ENCODE measurements at regions not wholly inside any gene's neighbourhood (a gene's known extent, or its start where the extent isn't known, plus 50 kb on each side); places are given as distances from the start of the nearest gene placed in this dataset.

DNA sequence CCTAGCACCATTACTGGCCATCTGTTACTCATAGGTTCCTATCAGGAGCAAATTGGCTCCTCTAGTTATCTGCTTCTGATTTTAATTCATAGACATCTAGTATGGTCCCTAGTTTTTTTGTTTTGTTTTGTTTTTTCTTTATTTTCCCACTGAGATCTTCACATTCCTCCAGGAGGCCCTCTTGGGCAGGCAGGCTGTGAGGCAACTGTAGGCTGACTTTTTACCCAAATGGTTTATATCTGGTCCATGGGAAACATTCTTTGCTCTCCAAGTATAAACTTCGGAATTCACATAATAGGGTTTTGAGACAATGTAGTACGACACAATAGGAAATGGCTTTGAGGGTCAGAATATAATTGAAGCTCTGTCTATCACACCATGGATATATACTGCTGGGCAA is 250.9 kb upstream of the DAB2 start:
- Mint-ChIP-seq H3K4me1 (ENCODE audit: low read depth) (no peaks in the 10 kb centered on the region), H3K9me3 (ENCODE audit: insufficient read depth) (no peaks in the 10 kb centered on the region), H3K27me3 (ENCODE audit: low read depth) (peaks cover 30% of the 10 kb centered on the region), H3K36me3 (ENCODE audit: low read depth) (no peaks in the 10 kb centered on the region), H3K4me3 (no peak overlapping the region), H3K27ac (no peak overlapping the region)
- POLR2A ChIA-PET, result no interaction called here
- ATAC-seq (no peak), DNase-seq (no peak)
- CTCF ChIA-PET, result no interaction called here

DNA sequence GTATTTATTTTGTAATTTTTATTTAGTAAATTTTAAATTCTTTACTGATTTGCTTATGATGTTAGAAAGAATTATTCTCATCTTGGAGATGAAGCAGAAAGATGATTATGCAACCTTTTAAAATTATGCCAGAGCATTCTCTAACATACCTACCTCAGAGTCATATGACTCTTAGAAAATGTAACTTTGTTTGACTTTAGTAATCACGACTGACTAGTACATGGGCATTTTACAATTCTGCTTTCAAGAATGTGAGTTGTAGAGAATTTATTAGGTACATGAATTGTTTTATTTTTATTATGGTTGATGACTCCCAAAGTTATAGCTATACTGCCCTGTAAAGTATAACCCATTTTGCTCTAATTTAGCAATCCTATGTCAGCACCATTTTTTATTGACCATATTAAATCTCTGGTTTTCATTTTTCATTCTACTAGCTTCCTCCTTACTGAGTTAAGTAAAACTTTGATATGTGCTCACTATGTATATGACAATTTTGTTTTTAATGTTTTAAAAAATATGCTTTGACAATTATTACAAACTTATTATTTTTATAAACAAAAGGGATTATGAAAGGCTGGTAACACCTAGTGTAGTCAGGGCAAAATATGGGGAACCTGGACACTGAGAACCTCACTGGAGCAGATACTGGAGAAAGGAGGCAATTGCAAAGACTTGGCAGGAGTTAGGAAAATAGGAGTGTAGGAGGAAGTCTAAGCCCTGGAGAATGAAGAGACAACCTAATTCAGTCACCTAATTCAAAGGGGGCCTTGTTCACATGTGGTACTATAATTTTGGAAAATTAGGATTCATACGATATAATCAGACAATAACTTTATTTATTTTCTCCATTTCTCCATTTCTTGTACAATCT is 249.7 kb upstream of the DAB2 start:
- ATAC-seq (no peak), DNase-seq (no peak)
- no peaks in the 10 kb centered on the region for H3K9me3 Mint-ChIP-seq (ENCODE audit: insufficient read depth)
- H3K27ac Mint-ChIP-seq, result no peak overlapping the region
- peaks cover 32% of the 10 kb centered on the region for H3K27me3 Mint-ChIP-seq (ENCODE audit: low read depth)
- H3K4me3 Mint-ChIP-seq, result no peak overlapping the region
- ChIA-PET CTCF (no interaction called here), POLR2A (no interaction called here)
- H3K36me3 Mint-ChIP-seq (ENCODE audit: low read depth), result no peaks in the 10 kb centered on the region
- no peaks in the 10 kb centered on the region for H3K4me1 Mint-ChIP-seq (ENCODE audit: low read depth)

DNA sequence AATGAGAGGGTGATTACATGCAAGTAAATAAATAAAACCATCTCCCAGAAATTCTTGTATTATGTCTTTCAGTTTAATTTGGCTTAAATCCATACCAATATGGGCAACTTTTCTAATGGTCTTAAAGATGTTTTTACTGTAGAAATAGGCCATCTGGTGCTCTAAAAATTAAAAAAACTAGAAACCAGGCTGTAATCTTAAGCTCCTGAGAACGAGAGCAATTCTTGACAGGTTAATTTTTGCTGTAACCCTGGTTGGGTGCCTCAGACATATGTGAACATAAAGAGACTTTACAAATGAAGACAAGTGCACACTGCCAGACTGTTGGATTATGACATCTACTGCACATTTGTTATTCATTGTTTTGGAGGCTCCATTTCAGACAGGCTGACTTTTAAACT is 246.8 kb upstream of the DAB2 start:
- Mint-ChIP-seq H3K9me3 (ENCODE audit: insufficient read depth) (no peaks in the 10 kb centered on the region), H3K4me1 (ENCODE audit: low read depth) (no peaks in the 10 kb centered on the region), H3K27me3 (ENCODE audit: low read depth) (peaks cover 31% of the 10 kb centered on the region), H3K4me3 (no peak overlapping the region), H3K36me3 (ENCODE audit: low read depth) (no peaks in the 10 kb centered on the region), H3K27ac (no peak overlapping the region)
- ATAC-seq, result no peak
- ChIA-PET CTCF (no interaction called here), POLR2A (no interaction called here)
- DNase-seq, result no peak

DNA sequence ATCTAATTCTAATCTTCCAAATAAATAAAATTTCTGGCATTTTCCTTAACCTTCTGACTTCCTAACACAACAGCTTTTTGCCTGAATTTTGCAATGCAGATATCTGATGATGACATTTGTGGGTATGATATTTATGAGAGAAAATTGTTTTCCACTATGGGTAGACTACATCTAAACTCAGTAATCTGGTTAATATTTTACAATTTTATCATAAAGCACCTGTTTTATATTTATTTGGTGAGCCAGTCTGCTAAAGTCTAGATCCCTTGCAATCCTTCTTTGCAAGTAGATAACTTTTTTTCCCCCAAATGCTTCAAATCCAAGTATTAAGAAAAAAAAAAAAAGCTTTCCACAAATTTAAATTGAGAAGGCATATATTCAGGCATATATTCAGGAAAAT is 246.2 kb upstream of the DAB2 start:
- CTCF ChIA-PET, result no interaction called here
- H3K4me1 Mint-ChIP-seq (ENCODE audit: low read depth), result no peaks in the 10 kb centered on the region
- H3K4me3 Mint-ChIP-seq, result no peak overlapping the region
- H3K27me3 Mint-ChIP-seq (ENCODE audit: low read depth), result peaks cover 31% of the 10 kb centered on the region
- no peaks in the 10 kb centered on the region for H3K36me3 Mint-ChIP-seq (ENCODE audit: low read depth)
- POLR2A ChIA-PET, result no interaction called here
- H3K27ac Mint-ChIP-seq, result no peak overlapping the region
- ATAC-seq (no peak), DNase-seq (no peak)
- H3K9me3 Mint-ChIP-seq (ENCODE audit: insufficient read depth), result no peaks in the 10 kb centered on the region

DNA sequence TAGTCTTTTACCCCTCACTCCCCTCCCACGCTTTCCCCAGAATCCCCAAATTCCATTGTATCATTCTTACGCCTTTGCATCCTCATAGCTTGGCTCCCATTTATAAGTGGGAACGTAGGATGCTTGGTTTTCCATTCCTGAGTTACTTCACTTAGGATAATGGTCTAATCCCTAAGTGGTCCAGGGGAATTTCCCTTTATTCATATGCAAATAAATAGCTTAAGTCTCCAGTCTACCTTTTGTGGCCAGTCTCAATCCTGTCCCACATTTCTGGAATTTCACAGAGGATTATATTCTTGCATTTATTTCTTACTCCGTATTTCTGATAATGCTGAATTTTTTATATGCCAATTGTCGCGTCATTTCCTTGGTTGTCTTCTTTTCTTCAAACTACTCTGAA is 245.6 kb upstream of the DAB2 start:
- no peaks in the 10 kb centered on the region for H3K4me1 Mint-ChIP-seq (ENCODE audit: low read depth)
- no peaks in the 10 kb centered on the region for H3K36me3 Mint-ChIP-seq (ENCODE audit: low read depth)
- POLR2A ChIA-PET, result no interaction called here

DNA sequence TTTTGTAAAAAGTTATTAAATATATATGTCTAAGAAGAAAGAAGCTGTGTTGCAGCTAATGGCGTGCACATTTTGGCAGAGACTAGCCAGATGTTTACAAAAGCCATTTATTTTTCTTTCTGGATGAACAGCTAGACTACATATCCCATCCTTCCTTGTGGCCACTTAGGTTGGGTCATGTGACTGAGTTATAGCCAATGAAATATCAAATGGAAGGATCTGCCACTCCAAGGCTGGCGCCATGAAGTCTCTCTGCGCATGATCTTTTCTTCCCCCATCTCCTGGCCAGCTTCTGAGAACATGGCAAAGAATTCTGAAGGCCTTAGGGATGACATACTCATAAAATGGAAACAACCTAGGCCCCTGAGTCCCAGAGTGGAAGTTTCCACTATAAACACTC is 244.2 kb upstream of the DAB2 start:
- ATAC-seq, result no peak
- ChIA-PET CTCF (no interaction called here), POLR2A (no interaction called here)
- no peaks in the 10 kb centered on the region for H3K36me3 Mint-ChIP-seq (ENCODE audit: low read depth)
- H3K4me3 Mint-ChIP-seq, result no peak overlapping the region
- H3K27me3 Mint-ChIP-seq (ENCODE audit: low read depth), result peaks cover 21% of the 10 kb centered on the region
- no peaks in the 10 kb centered on the region for H3K4me1 Mint-ChIP-seq (ENCODE audit: low read depth)
- H3K27ac Mint-ChIP-seq, result no peak overlapping the region
- DNase-seq, result no peak
- H3K9me3 Mint-ChIP-seq (ENCODE audit: insufficient read depth), result no peaks in the 10 kb centered on the region

More for the DNA sequence above, 245.6 kb upstream of the DAB2 start:
- DNase-seq, result no peak
- ATAC-seq, result no peak
- CTCF ChIA-PET, result interaction anchor here (0.6 kb wide), 1 partner anchor 355 kb away, joined by 3 read pairs; no protein-coding TSS in a partner anchor
- Mint-ChIP-seq H3K27ac (no peak overlapping the region), H3K9me3 (ENCODE audit: insufficient read depth) (no peaks in the 10 kb centered on the region), H3K27me3 (ENCODE audit: low read depth) (peaks cover 26% of the 10 kb centered on the region), H3K4me3 (no peak overlapping the region)

DNA sequence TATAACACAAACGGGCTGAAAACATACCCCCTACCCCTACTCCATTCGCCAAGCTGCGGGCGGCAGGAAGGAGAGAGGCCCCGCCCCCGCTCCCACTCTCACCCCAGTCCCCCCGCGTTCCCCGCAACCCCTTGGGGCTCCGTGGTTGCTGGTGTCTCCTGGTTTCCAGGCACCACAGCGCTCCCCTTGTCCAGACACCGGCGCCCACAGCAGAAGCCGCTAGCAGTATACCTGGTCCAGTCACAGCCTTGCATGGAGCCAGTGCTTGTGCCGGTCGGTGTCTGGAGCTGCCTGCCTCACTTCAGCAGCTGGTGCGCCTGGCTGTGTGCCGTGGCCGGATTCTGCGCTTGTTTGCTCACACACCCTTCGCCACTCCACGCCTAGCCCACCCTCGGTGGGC is 240.5 kb upstream of the DAB2 start:
- H3K36me3 Mint-ChIP-seq (ENCODE audit: low read depth), result no peaks in the 10 kb centered on the region
- DNase-seq (no peak), ATAC-seq (no peak)
- POLR2A ChIA-PET, result no interaction called here
- peaks cover 7% of the 10 kb centered on the region for H3K27me3 Mint-ChIP-seq (ENCODE audit: low read depth)
- H3K27ac Mint-ChIP-seq, result no peak overlapping the region
- H3K4me3 Mint-ChIP-seq, result no peak overlapping the region
- peaks cover 11% of the 10 kb centered on the region for H3K4me1 Mint-ChIP-seq (ENCODE audit: low read depth)
- CTCF ChIA-PET, result no interaction called here
- no peaks in the 10 kb centered on the region for H3K9me3 Mint-ChIP-seq (ENCODE audit: insufficient read depth)

DNA sequence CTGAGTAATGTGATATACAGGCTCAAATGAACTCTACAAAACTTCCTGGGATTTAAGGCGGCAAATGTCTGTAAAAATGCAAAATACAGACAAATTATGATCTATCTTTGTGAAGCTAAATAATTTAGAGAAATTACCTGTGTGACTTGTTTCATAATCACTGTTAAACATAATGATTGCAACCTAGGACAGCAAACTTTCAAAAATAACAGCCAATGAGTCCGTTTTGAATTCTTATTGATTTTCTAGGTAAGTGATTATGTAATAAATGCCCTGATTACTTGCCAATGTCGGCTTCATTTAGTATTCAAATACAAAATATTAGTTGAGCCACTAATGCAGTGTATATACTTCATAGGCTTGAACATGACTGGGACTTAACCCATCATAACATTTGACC is 238.2 kb upstream of the DAB2 start:
- Mint-ChIP-seq H3K27me3 (ENCODE audit: low read depth) (no peaks in the 10 kb centered on the region), H3K4me3 (no peak overlapping the region), H3K27ac (no peak overlapping the region), H3K36me3 (ENCODE audit: low read depth) (no peaks in the 10 kb centered on the region), H3K4me1 (ENCODE audit: low read depth) (peaks cover 22% of the 10 kb centered on the region), H3K9me3 (ENCODE audit: insufficient read depth) (no peaks in the 10 kb centered on the region)
- ATAC-seq (no peak), DNase-seq (no peak)
- POLR2A ChIA-PET, result no interaction called here
- CTCF ChIA-PET, result no interaction called here

DNA sequence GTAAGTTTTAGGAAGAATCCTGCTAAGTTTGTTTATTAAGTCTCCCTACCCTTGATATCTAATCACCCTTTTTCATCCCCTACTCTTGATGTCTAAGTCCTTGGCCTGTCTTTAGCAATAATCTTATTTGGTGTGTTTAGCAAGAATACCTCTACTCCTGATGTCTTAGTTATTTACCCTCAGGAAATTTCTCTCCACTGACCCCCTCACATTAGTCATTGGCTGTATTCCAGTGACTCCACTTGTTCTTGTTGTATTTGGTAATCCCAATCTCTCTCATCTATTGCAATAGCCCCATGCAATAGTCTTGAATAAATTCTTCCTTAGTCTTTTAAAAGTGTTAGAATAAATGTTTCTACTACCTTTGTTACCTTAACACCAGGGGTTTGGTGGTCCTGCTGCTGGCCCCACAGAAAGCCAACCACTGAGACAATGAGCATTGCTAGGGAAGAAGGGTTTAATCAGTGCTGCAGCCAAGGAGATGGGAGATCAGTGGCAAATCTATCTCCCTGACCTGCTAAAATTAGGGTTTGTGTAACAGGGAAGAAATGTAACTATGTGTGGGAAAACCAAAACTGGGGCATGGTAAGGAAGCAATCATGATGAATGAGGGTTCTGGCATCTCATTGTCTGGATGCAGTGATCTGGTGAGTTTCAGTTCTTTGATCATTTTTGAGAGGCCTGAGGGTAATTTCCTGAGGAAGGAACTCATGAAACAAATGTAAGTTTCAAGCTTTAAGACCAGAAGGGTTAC is 236.4 kb upstream of the DAB2 start:
- Mint-ChIP-seq H3K36me3 (ENCODE audit: low read depth) (no peaks in the 10 kb centered on the region), H3K27me3 (ENCODE audit: low read depth) (peaks cover 4% of the 10 kb centered on the region), H3K9me3 (ENCODE audit: insufficient read depth) (no peaks in the 10 kb centered on the region), H3K27ac (no peak overlapping the region), H3K4me1 (ENCODE audit: low read depth) (peaks cover 30% of the 10 kb centered on the region), H3K4me3 (no peak overlapping the region)
- ATAC-seq (no peak), DNase-seq (no peak)
- ChIA-PET CTCF (no interaction called here), POLR2A (no interaction called here)

DNA sequence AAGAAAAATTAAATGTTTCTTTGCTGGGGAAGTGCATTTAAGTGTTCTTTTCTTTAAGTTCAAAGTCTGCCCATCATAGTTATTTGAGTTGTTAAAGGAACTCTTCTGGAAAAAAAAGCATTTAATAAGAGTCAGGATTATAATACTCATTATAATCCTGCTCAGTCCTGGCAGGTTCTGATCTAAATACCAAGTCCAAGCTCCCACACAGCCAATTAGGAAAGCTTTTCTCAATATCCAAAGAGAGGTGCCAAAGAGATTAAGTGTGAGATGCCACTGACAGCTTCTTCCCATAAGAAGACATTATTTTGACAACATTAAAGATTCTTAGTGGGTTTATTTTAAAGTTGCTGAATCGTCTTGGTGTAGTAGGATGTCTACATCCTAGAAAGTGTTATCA is 235.2 kb upstream of the DAB2 start:
- Mint-ChIP-seq H3K27me3 (ENCODE audit: low read depth) (peaks cover 5% of the 10 kb centered on the region), H3K9me3 (ENCODE audit: insufficient read depth) (no peaks in the 10 kb centered on the region)
- ATAC-seq, result no peak

DNA sequence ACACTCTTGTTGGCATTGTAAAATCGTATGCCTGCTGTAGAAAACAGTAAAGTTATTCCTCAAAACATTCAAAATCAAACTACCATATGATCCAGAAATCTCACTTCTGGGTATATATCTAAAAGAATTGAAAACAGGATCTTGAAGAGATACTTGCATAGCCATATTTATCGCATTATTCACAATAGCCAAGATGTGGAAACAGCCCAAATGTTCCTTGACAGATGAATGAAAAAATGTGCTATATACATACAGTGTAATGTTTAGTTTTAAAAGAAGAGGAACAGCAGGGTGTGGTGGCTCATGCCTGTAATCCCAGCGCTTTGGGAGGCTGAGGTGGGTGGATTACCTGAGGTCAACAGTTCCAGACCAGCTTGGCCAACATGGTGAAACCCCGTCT is 234.1 kb upstream of the DAB2 start:
- Mint-ChIP-seq H3K27ac (no peak overlapping the region), H3K4me3 (no peak overlapping the region), H3K4me1 (ENCODE audit: low read depth) (peaks cover 30% of the 10 kb centered on the region), H3K9me3 (ENCODE audit: insufficient read depth) (no peaks in the 10 kb centered on the region), H3K36me3 (ENCODE audit: low read depth) (no peaks in the 10 kb centered on the region), H3K27me3 (ENCODE audit: low read depth) (peaks cover 10% of the 10 kb centered on the region)
- ChIA-PET POLR2A (no interaction called here), CTCF (no interaction called here)
- DNase-seq (no peak), ATAC-seq (no peak)

More for the DNA sequence above, 235.2 kb upstream of the DAB2 start:
- H3K36me3 Mint-ChIP-seq (ENCODE audit: low read depth), result no peaks in the 10 kb centered on the region
- H3K27ac Mint-ChIP-seq, result no peak overlapping the region
- peaks cover 30% of the 10 kb centered on the region for H3K4me1 Mint-ChIP-seq (ENCODE audit: low read depth)
- CTCF ChIA-PET, result no interaction called here
- DNase-seq, result no peak
- POLR2A ChIA-PET, result no interaction called here
- no peak overlapping the region for H3K4me3 Mint-ChIP-seq

DNA sequence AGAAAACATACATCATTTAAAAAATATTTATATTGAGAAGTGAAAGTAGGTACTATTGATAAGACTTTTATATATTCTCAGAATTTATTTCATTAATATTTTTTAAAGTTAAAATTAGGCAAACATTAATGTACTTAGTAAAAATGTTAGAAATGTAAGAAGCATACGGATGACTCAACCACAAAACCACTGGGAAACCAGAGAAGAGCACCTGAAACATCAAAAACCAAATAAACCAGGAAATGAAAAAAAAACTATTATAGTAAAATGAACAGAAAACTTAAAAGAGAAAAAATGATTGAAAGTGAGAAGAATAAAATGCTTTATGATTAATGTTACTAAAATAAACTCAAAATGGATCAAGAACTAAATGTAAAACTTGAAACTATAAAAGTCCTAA is 233.2 kb upstream of the DAB2 start:
- ATAC-seq, result no peak

More for the DNA sequence above, 233.2 kb upstream of the DAB2 start:
- no peak for DNase-seq
- peaks cover 10% of the 10 kb centered on the region for H3K27me3 Mint-ChIP-seq (ENCODE audit: low read depth)
- peaks cover 30% of the 10 kb centered on the region for H3K4me1 Mint-ChIP-seq (ENCODE audit: low read depth)
- no peak overlapping the region for H3K4me3 Mint-ChIP-seq
- CTCF ChIA-PET, result no interaction called here
- POLR2A ChIA-PET, result no interaction called here
- H3K36me3 Mint-ChIP-seq (ENCODE audit: low read depth), result no peaks in the 10 kb centered on the region
- H3K9me3 Mint-ChIP-seq (ENCODE audit: insufficient read depth), result no peaks in the 10 kb centered on the region
- no peak overlapping the region for H3K27ac Mint-ChIP-seq
